Neural progenitor cell (in vitro differentiated cells): ENCODE measurements at regions not wholly inside any gene's neighbourhood (a gene's known extent, or its start where the extent isn't known, plus 50 kb on each side); places are given as distances from the start of the nearest gene placed in this dataset.

Source experiments
- DNase-seq: peaks from one replicate; pipeline ENCODE4 v3.0.0-alpha.2; 2016; ENCODE audit warnings: low spot score
- H2AFZ ChIP-seq: fragments of 200-600 bp; sonication (generic); replicated peaks from 2 replicates; pipeline ENCODE4 v1.6.1; 2016; ENCODE audit warnings: antibody characterized with exemption
- H3F3A ChIP-seq: fragments of 200-600 bp; sonication (generic); 2 replicates; pipeline ENCODE4 v1.6.1; 2016; ENCODE audit warnings: antibody characterized with exemption, low read depth
- H3K27ac ChIP-seq: fragments of 200-600 bp; sonication (generic); 2 replicates; pipeline ENCODE4 v1.5.1; 2016; ENCODE audit warnings: mild to moderate bottlenecking
- H3K27me3 ChIP-seq: fragments of 200-600 bp; sonication (generic); 2 replicates; pipeline ENCODE4 v1.6.1; 2016; ENCODE audit warnings: mild to moderate bottlenecking, moderate library complexity
- H3K36me3 ChIP-seq: fragments of 200-600 bp; sonication (generic); 2 replicates; pipeline ENCODE4 v1.5.1; 2016
- H3K4me1 ChIP-seq: fragments of 200-600 bp; sonication (generic); 2 replicates; pipeline ENCODE4 v1.6.1; 2016; ENCODE audit warnings: mixed run types
- H3K4me2 ChIP-seq: fragments of 200-600 bp; sonication (generic); 2 replicates; pipeline ENCODE4 v1.6.1; 2016
- H3K4me3 ChIP-seq: fragments of 200-600 bp; sonication (generic); 2 replicates; pipeline ENCODE4 v1.5.1; 2016
- H3K79me2 ChIP-seq: fragments of 200-600 bp; sonication (generic); 2 replicates; pipeline ENCODE4 v1.6.1; 2016; ENCODE audit warnings: low read depth
- H3K9ac ChIP-seq: fragments of 200-600 bp; sonication (generic); 2 replicates; pipeline ENCODE4 v1.6.1; 2016
- H3K9me3 ChIP-seq: fragments of 200-600 bp; sonication (generic); 2 replicates; pipeline ENCODE4 v1.5.1; 2016; ENCODE audit warnings: low read depth
- H4K20me1 ChIP-seq: fragments of 200-600 bp; sonication (generic); 2 replicates; pipeline ENCODE4 v1.6.1; 2016; ENCODE audit warnings: low read depth
- H3K27ac Mint-ChIP-seq: 3 replicates; pipeline ENCODE4 v1.8.0; 2021; ENCODE audit warnings: mixed read lengths
- H3K27me3 Mint-ChIP-seq: 2 replicates; pipeline ENCODE4 v1.8.0; 2022; ENCODE audit warnings: low read depth, mild to moderate bottlenecking, inconsistent platforms, moderate library complexity, mixed read lengths; ENCODE audit not compliant: insufficient read depth
- H3K36me3 Mint-ChIP-seq: 3 replicates; pipeline ENCODE4 v1.8.0; 2021; ENCODE audit warnings: mixed read lengths
- H3K4me1 Mint-ChIP-seq: 3 replicates; pipeline ENCODE4 v1.8.0; 2021; ENCODE audit warnings: mixed read lengths
- H3K4me3 Mint-ChIP-seq: 3 replicates; pipeline ENCODE4 v1.8.0; 2021; ENCODE audit warnings: mild to moderate bottlenecking, moderate library complexity, mixed read lengths
- H3K9me3 Mint-ChIP-seq: 3 replicates; pipeline ENCODE4 v1.8.0; 2020; ENCODE audit warnings: mixed read lengths
- CTCF ChIP-seq: fragments of 200-600 bp; sonication (generic); IDR thresholded peaks from 2 replicates; pipeline ENCODE4 v1.5.1; 2017; ENCODE audit warnings: antibody characterized with exemption, mild to moderate bottlenecking
- EZH2 ChIP-seq: fragments of 200-600 bp; sonication (generic); IDR thresholded peaks from 2 replicates; pipeline ENCODE4 v1.6.1; 2017; ENCODE audit warnings: antibody characterized with exemption, mild to moderate bottlenecking, moderate library complexity
- EZH2phosphoT487 ChIP-seq: fragments of 200-600 bp; sonication (generic); IDR thresholded peaks from 2 replicates; pipeline ENCODE4 v1.6.1; 2017; ENCODE audit warnings: antibody characterized with exemption

GRCh38 chr7:1305873-1306272 is 73.2 kb downstream of the UNCX start:
- no peaks in the 10 kb centered on the region for H3K36me3 Mint-ChIP-seq
- H3K4me3 Mint-ChIP-seq: no peak overlapping the region
- Histone ChIP-seq H3K4me1 (peaks cover 7% of the 10 kb centered on the region), H3F3A (no peaks in the 10 kb centered on the region), H3K4me2 (no peak overlapping the region), H4K20me1 (no peaks in the 10 kb centered on the region), H3K27me3 (no peaks in the 10 kb centered on the region), H2AFZ (no peak overlapping the region), H3K79me2 (no peaks in the 10 kb centered on the region), H3K9me3 (no peaks in the 10 kb centered on the region), H3K36me3 (no peaks in the 10 kb centered on the region), H3K4me3 (no peak overlapping the region), H3K27ac (no peak overlapping the region), H3K9ac (no peak overlapping the region)
- H3K4me1 Mint-ChIP-seq: no peaks in the 10 kb centered on the region
- peaks cover 11% of the 10 kb centered on the region for H3K27me3 Mint-ChIP-seq
- TF ChIP-seq CTCF: no peak
- TF ChIP-seq EZH2: no peak
- TF ChIP-seq EZH2phosphoT487: no peak
- DNase-seq: no peak
- H3K9me3 Mint-ChIP-seq: peaks cover 2% of the 10 kb centered on the region
- no peak overlapping the region for H3K27ac Mint-ChIP-seq

GRCh38 chr7:1307828-1308227 is 75.2 kb downstream of the UNCX start:
- Histone ChIP-seq H3K4me3 (no peak overlapping the region), H3F3A (no peaks in the 10 kb centered on the region), H3K9ac (no peak overlapping the region), H3K27me3 (no peaks in the 10 kb centered on the region), H3K36me3 (no peaks in the 10 kb centered on the region), H3K27ac (no peak overlapping the region), H4K20me1 (no peaks in the 10 kb centered on the region), H2AFZ (no peak overlapping the region), H3K4me2 (no peak overlapping the region), H3K79me2 (no peaks in the 10 kb centered on the region), H3K4me1 (no peaks in the 10 kb centered on the region), H3K9me3 (no peaks in the 10 kb centered on the region)
- Mint-ChIP-seq H3K36me3 (no peaks in the 10 kb centered on the region), H3K27me3 (peaks cover 10% of the 10 kb centered on the region), H3K4me3 (no peak overlapping the region), H3K27ac (no peak overlapping the region), H3K4me1 (no peaks in the 10 kb centered on the region), H3K9me3 (peaks cover 2% of the 10 kb centered on the region)
- no peak for TF ChIP-seq EZH2
- no peak for TF ChIP-seq EZH2phosphoT487
- TF ChIP-seq CTCF: no peak
- DNase-seq: no peak

GRCh38 chr7:1309290-1309689 is 76.6 kb downstream of the UNCX start:
- H3K27me3 ChIP-seq: no peaks in the 10 kb centered on the region
- H3K4me1 ChIP-seq: no peaks in the 10 kb centered on the region
- H3K36me3 Mint-ChIP-seq: no peaks in the 10 kb centered on the region
- no peaks in the 10 kb centered on the region for H4K20me1 ChIP-seq
- H3K4me2 ChIP-seq: no peak overlapping the region
- H3K36me3 ChIP-seq: no peaks in the 10 kb centered on the region
- no peak overlapping the region for H3K4me3 Mint-ChIP-seq
- no peak for TF ChIP-seq CTCF
- no peak for TF ChIP-seq EZH2
- no peak overlapping the region for H2AFZ ChIP-seq
- H3K4me3 ChIP-seq: no peak overlapping the region
- peaks cover 11% of the 10 kb centered on the region for H3K27me3 Mint-ChIP-seq
- H3K79me2 ChIP-seq: no peaks in the 10 kb centered on the region
- DNase-seq: no peak
- H3K9me3 ChIP-seq: no peaks in the 10 kb centered on the region
- no peak overlapping the region for H3K27ac ChIP-seq
- H3K9me3 Mint-ChIP-seq: peaks cover 2% of the 10 kb centered on the region
- H3K27ac Mint-ChIP-seq: no peak overlapping the region
- H3F3A ChIP-seq: no peaks in the 10 kb centered on the region
- no peaks in the 10 kb centered on the region for H3K4me1 Mint-ChIP-seq
- H3K9ac ChIP-seq: no peak overlapping the region

GRCh38 chr7:1309996-1310395 is 77.3 kb downstream of the UNCX start:
- H3K4me3 ChIP-seq: no peak overlapping the region
- no peak for DNase-seq
- H4K20me1 ChIP-seq: no peaks in the 10 kb centered on the region
- Mint-ChIP-seq H3K4me3 (no peak overlapping the region), H3K9me3 (peaks cover 2% of the 10 kb centered on the region), H3K4me1 (no peaks in the 10 kb centered on the region), H3K36me3 (no peaks in the 10 kb centered on the region), H3K27me3 (peaks cover 11% of the 10 kb centered on the region), H3K27ac (no peak overlapping the region)
- no peak overlapping the region for H3K9ac ChIP-seq
- H2AFZ ChIP-seq: no peak overlapping the region
- no peak for TF ChIP-seq EZH2
- TF ChIP-seq EZH2phosphoT487: no peak
- TF ChIP-seq CTCF: no peak
- no peaks in the 10 kb centered on the region for H3K79me2 ChIP-seq
- H3K36me3 ChIP-seq: no peaks in the 10 kb centered on the region
- H3K4me2 ChIP-seq: no peak overlapping the region
- no peaks in the 10 kb centered on the region for H3F3A ChIP-seq
- no peaks in the 10 kb centered on the region for H3K4me1 ChIP-seq
- H3K9me3 ChIP-seq: no peaks in the 10 kb centered on the region
- no peaks in the 10 kb centered on the region for H3K27me3 ChIP-seq
- no peak overlapping the region for H3K27ac ChIP-seq
